Neural progenitor cell (in vitro differentiated cells): ENCODE measurements at regions not wholly inside any gene's neighbourhood (a gene's known extent, or its start where the extent isn't known, plus 50 kb on each side); places are given as distances from the start of the nearest gene placed in this dataset.

Source experiments
- DNase-seq: peaks from one replicate; pipeline ENCODE4 v3.0.0-alpha.2; 2016; ENCODE audit warnings: low spot score
- H2AFZ ChIP-seq: fragments of 200-600 bp; sonication (generic); replicated peaks from 2 replicates; pipeline ENCODE4 v1.6.1; 2016; ENCODE audit warnings: antibody characterized with exemption
- H3F3A ChIP-seq: fragments of 200-600 bp; sonication (generic); 2 replicates; pipeline ENCODE4 v1.6.1; 2016; ENCODE audit warnings: antibody characterized with exemption, low read depth
- H3K27ac ChIP-seq: fragments of 200-600 bp; sonication (generic); 2 replicates; pipeline ENCODE4 v1.5.1; 2016; ENCODE audit warnings: mild to moderate bottlenecking
- H3K27me3 ChIP-seq: fragments of 200-600 bp; sonication (generic); 2 replicates; pipeline ENCODE4 v1.6.1; 2016; ENCODE audit warnings: mild to moderate bottlenecking, moderate library complexity
- H3K36me3 ChIP-seq: fragments of 200-600 bp; sonication (generic); 2 replicates; pipeline ENCODE4 v1.5.1; 2016
- H3K4me1 ChIP-seq: fragments of 200-600 bp; sonication (generic); 2 replicates; pipeline ENCODE4 v1.6.1; 2016; ENCODE audit warnings: mixed run types
- H3K4me2 ChIP-seq: fragments of 200-600 bp; sonication (generic); 2 replicates; pipeline ENCODE4 v1.6.1; 2016
- H3K4me3 ChIP-seq: fragments of 200-600 bp; sonication (generic); 2 replicates; pipeline ENCODE4 v1.5.1; 2016
- H3K79me2 ChIP-seq: fragments of 200-600 bp; sonication (generic); 2 replicates; pipeline ENCODE4 v1.6.1; 2016; ENCODE audit warnings: low read depth
- H3K9ac ChIP-seq: fragments of 200-600 bp; sonication (generic); 2 replicates; pipeline ENCODE4 v1.6.1; 2016
- H3K9me3 ChIP-seq: fragments of 200-600 bp; sonication (generic); 2 replicates; pipeline ENCODE4 v1.5.1; 2016; ENCODE audit warnings: low read depth
- H4K20me1 ChIP-seq: fragments of 200-600 bp; sonication (generic); 2 replicates; pipeline ENCODE4 v1.6.1; 2016; ENCODE audit warnings: low read depth
- H3K27ac Mint-ChIP-seq: 3 replicates; pipeline ENCODE4 v1.8.0; 2021; ENCODE audit warnings: mixed read lengths
- H3K27me3 Mint-ChIP-seq: 2 replicates; pipeline ENCODE4 v1.8.0; 2022; ENCODE audit warnings: low read depth, mild to moderate bottlenecking, inconsistent platforms, moderate library complexity, mixed read lengths; ENCODE audit not compliant: insufficient read depth
- H3K36me3 Mint-ChIP-seq: 3 replicates; pipeline ENCODE4 v1.8.0; 2021; ENCODE audit warnings: mixed read lengths
- H3K4me1 Mint-ChIP-seq: 3 replicates; pipeline ENCODE4 v1.8.0; 2021; ENCODE audit warnings: mixed read lengths
- H3K4me3 Mint-ChIP-seq: 3 replicates; pipeline ENCODE4 v1.8.0; 2021; ENCODE audit warnings: mild to moderate bottlenecking, moderate library complexity, mixed read lengths
- H3K9me3 Mint-ChIP-seq: 3 replicates; pipeline ENCODE4 v1.8.0; 2020; ENCODE audit warnings: mixed read lengths
- EZH2 ChIP-seq: fragments of 200-600 bp; sonication (generic); IDR thresholded peaks from 2 replicates; pipeline ENCODE4 v1.6.1; 2017; ENCODE audit warnings: antibody characterized with exemption, mild to moderate bottlenecking, moderate library complexity
- EZH2phosphoT487 ChIP-seq: fragments of 200-600 bp; sonication (generic); IDR thresholded peaks from 2 replicates; pipeline ENCODE4 v1.6.1; 2017; ENCODE audit warnings: antibody characterized with exemption
- TF ChIP-seq, protein P1 (sequence below): fragments of 200-600 bp; sonication (generic); IDR thresholded peaks from 2 replicates; pipeline ENCODE4 v1.5.1; 2017; ENCODE audit warnings: antibody characterized with exemption, mild to moderate bottlenecking

- Histone ChIP-seq H3K27ac (no peak overlapping the region), H3K4me3 (no peak overlapping the region), H3K4me2 (no peak overlapping the region), H3K36me3 (no peaks in the 10 kb centered on the region), H3K9ac (no peak overlapping the region), H3K9me3 (no peaks in the 10 kb centered on the region), H4K20me1 (no peaks in the 10 kb centered on the region), H3K27me3 (no peaks in the 10 kb centered on the region), H2AFZ (no peak overlapping the region), H3K4me1 (no peaks in the 10 kb centered on the region), H3F3A (no peaks in the 10 kb centered on the region), H3K79me2 (no peaks in the 10 kb centered on the region)
- no peak overlapping the region for H3K27ac Mint-ChIP-seq
- peaks cover 3% of the 10 kb centered on the region for H3K9me3 Mint-ChIP-seq
- no peaks in the 10 kb centered on the region for H3K4me1 Mint-ChIP-seq
- no peaks in the 10 kb centered on the region for H3K36me3 Mint-ChIP-seq
- no peak overlapping the region for H3K4me3 Mint-ChIP-seq
- no peak for TF ChIP-seq EZH2
- TF ChIP-seq, protein P1, sequence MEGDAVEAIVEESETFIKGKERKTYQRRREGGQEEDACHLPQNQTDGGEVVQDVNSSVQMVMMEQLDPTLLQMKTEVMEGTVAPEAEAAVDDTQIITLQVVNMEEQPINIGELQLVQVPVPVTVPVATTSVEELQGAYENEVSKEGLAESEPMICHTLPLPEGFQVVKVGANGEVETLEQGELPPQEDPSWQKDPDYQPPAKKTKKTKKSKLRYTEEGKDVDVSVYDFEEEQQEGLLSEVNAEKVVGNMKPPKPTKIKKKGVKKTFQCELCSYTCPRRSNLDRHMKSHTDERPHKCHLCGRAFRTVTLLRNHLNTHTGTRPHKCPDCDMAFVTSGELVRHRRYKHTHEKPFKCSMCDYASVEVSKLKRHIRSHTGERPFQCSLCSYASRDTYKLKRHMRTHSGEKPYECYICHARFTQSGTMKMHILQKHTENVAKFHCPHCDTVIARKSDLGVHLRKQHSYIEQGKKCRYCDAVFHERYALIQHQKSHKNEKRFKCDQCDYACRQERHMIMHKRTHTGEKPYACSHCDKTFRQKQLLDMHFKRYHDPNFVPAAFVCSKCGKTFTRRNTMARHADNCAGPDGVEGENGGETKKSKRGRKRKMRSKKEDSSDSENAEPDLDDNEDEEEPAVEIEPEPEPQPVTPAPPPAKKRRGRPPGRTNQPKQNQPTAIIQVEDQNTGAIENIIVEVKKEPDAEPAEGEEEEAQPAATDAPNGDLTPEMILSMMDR, result no peak
- no peak for TF ChIP-seq EZH2phosphoT487
- DNase-seq, result no peak
- no peaks in the 10 kb centered on the region for H3K27me3 Mint-ChIP-seq
Observed at GRCh38 chr15:85847031-85847430, 52.3 kb upstream of the KLHL25 start.

DNA sequence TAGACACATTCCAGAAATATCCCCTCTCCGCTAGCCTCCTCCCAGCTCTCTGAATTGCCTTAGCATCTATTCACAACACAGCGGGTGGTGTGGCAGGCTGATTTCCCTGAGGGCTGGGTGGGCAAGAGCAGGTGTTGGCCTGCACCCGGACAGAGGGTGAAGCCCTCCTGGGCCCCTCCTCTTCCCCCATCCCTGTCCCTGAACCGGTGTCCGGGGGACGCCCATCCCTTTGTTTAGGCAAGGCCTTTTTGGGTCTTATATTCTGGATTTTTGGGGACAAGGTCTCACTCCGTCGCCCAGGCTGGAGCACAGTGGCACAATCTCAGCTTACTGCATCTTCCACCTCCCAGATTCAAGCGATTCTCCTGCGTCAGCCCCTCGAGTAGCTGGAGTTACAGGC is 55.2 kb upstream of the KLHL25 start:
- Mint-ChIP-seq H3K36me3 (no peaks in the 10 kb centered on the region), H3K4me3 (no peak overlapping the region)

DNA sequence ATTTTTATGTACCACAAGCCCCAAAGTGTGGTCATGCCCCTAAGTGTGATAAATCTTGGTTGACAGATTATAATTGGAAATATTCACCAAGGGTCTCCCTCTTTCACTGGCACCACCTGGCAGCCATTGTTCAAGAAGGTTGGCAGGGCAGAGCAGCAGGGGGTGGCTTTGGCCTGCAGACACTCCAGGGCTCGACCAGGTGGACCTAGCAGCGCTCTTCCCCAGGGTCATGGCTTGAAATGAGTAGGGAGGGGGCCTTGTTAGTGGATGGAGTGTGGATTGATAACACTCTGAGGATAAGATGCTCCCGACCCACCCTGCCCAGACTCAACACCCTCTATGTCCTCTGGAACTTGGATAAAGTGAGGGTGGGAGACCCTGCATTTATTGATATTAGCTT is 58.2 kb upstream of the KLHL25 start:
- H2AFZ ChIP-seq, result no peak overlapping the region
- no peak overlapping the region for H3K4me3 Mint-ChIP-seq
- peaks cover 3% of the 10 kb centered on the region for H3K27me3 Mint-ChIP-seq
- H3K36me3 ChIP-seq, result no peaks in the 10 kb centered on the region
- H3F3A ChIP-seq, result no peaks in the 10 kb centered on the region
- H3K9me3 Mint-ChIP-seq, result no peaks in the 10 kb centered on the region
- H3K36me3 Mint-ChIP-seq, result no peaks in the 10 kb centered on the region
- H3K27ac ChIP-seq, result no peak overlapping the region
- H3K4me1 Mint-ChIP-seq, result peaks cover 8% of the 10 kb centered on the region
- TF ChIP-seq, protein P1, result no peak
- no peak for TF ChIP-seq EZH2phosphoT487
- no peak for TF ChIP-seq EZH2
- H3K27me3 ChIP-seq, result peaks cover 1% of the 10 kb centered on the region
- no peaks in the 10 kb centered on the region for H3K79me2 ChIP-seq
- no peaks in the 10 kb centered on the region for H3K4me1 ChIP-seq
- H3K27ac Mint-ChIP-seq, result no peak overlapping the region
- no peak for DNase-seq
- no peaks in the 10 kb centered on the region for H3K9me3 ChIP-seq
- no peak overlapping the region for H3K9ac ChIP-seq
- H3K4me3 ChIP-seq, result no peak overlapping the region
- H3K4me2 ChIP-seq, result no peak overlapping the region
- H4K20me1 ChIP-seq, result no peaks in the 10 kb centered on the region

More for the DNA sequence above, 55.2 kb upstream of the KLHL25 start:
- Histone ChIP-seq H3K4me2 (no peak overlapping the region), H3K27ac (no peak overlapping the region), H3K9ac (no peak overlapping the region), H4K20me1 (no peaks in the 10 kb centered on the region), H3F3A (no peaks in the 10 kb centered on the region), H3K79me2 (no peaks in the 10 kb centered on the region), H3K9me3 (no peaks in the 10 kb centered on the region), H3K4me1 (no peaks in the 10 kb centered on the region), H3K4me3 (no peak overlapping the region), H3K27me3 (no peaks in the 10 kb centered on the region), H3K36me3 (no peaks in the 10 kb centered on the region), H2AFZ (no peak overlapping the region)
- no peak overlapping the region for H3K27ac Mint-ChIP-seq
- peaks cover 2% of the 10 kb centered on the region for H3K27me3 Mint-ChIP-seq
- DNase-seq, result no peak
- H3K4me1 Mint-ChIP-seq, result peaks cover 5% of the 10 kb centered on the region
- TF ChIP-seq EZH2phosphoT487 (no peak), EZH2 (no peak)
- TF ChIP-seq, protein P1, result no peak
- no peaks in the 10 kb centered on the region for H3K9me3 Mint-ChIP-seq
